Bronchial epithelial cell (primary cell): ENCODE measurements at regions not wholly inside any gene's neighbourhood (a gene's known extent, or its start where the extent isn't known, plus 50 kb on each side); places are given as distances from the start of the nearest gene placed in this dataset.

Source experiments
- DNase-seq: peaks from one replicate; pipeline ENCODE4 v3.0.0-alpha.2; 2010; ENCODE audit warnings: low read depth
- FAIRE-seq: peaks from 2 replicates; lab custom pipeline; 2011; peaks lifted over from hg19 to GRCh38; lab: Jason Lieb, UNC
- H3K27me3 ChIP-seq: 2 replicates; pipeline ENCODE4 v1.5.1; 2011; ENCODE audit warnings: low read length; ENCODE audit not compliant: control insufficient read depth, insufficient read depth
- H3K36me3 ChIP-seq: 2 replicates; pipeline ENCODE4 v1.5.1; 2011; ENCODE audit warnings: low read length; ENCODE audit not compliant: control insufficient read depth, insufficient read depth
- H3K4me3 ChIP-seq: 2 replicates; pipeline ENCODE4 v1.5.1; 2011; ENCODE audit warnings: mild to moderate bottlenecking, low read depth, low read length, control low read depth
- CTCF ChIP-seq: IDR thresholded peaks from 2 replicates; pipeline ENCODE4 v1.5.1; 2011; ENCODE audit warnings: mild to moderate bottlenecking, moderate library complexity, low read length, control low read depth, inconsistent platforms; ENCODE audit not compliant: insufficient read depth, severe bottlenecking

- H3K4me3 ChIP-seq: no peak overlapping the region
- no peak for DNase-seq
- TF ChIP-seq CTCF: no peak
- no peak for FAIRE-seq
- H3K27me3 ChIP-seq: no peaks in the 10 kb centered on the region
- H3K36me3 ChIP-seq: no peaks in the 10 kb centered on the region
Measured at GRCh38 chr5:93069276-93069675, 511.7 kb downstream of the NR2F1-AS1 start.

GRCh38 chr5:93062548-93062947, 518.5 kb downstream of the NR2F1-AS1 start:
- Histone ChIP-seq H3K4me3 (no peak overlapping the region), H3K36me3 (no peaks in the 10 kb centered on the region), H3K27me3 (no peaks in the 10 kb centered on the region)
- FAIRE-seq: no peak
- peak; percentile 18 for DNase-seq
- TF ChIP-seq CTCF: peak; percentile 25

GRCh38 chr5:93058309-93058708, 522.7 kb downstream of the NR2F1-AS1 start:
- DNase-seq (no peak), FAIRE-seq (no peak)
- TF ChIP-seq CTCF: no peak

GRCh38 chr5:93057311-93057710, 523.7 kb downstream of the NR2F1-AS1 start:
- no peak for DNase-seq
- no peak for TF ChIP-seq CTCF
- Histone ChIP-seq H3K27me3 (no peaks in the 10 kb centered on the region), H3K4me3 (no peak overlapping the region), H3K36me3 (no peaks in the 10 kb centered on the region)
- no peak for FAIRE-seq

More at GRCh38 chr5:93058309-93058708, 522.7 kb downstream of the NR2F1-AS1 start:
- Histone ChIP-seq H3K4me3 (no peak overlapping the region), H3K36me3 (no peaks in the 10 kb centered on the region), H3K27me3 (no peaks in the 10 kb centered on the region)

GRCh38 chr5:93055971-93056370, 525.0 kb downstream of the NR2F1-AS1 start:
- Histone ChIP-seq H3K36me3 (no peaks in the 10 kb centered on the region), H3K4me3 (no peak overlapping the region), H3K27me3 (no peaks in the 10 kb centered on the region)
- no peak for TF ChIP-seq CTCF
- DNase-seq (peak; percentile 91), FAIRE-seq (no peak)

- DNase-seq: no peak
- Histone ChIP-seq H3K36me3 (no peaks in the 10 kb centered on the region), H3K4me3 (no peak overlapping the region), H3K27me3 (no peaks in the 10 kb centered on the region)
- no peak for TF ChIP-seq CTCF
- no peak for FAIRE-seq
Measured at GRCh38 chr5:93055561-93055960, 525.5 kb downstream of the NR2F1-AS1 start.
